IPS-20b (cell line): ENCODE measurements at regions not wholly inside any gene's neighbourhood (a gene's known extent, or its start where the extent isn't known, plus 50 kb on each side); places are given as distances from the start of the nearest gene placed in this dataset.

Experiments
- H3K27ac ChIP-seq: one replicate; pipeline ENCODE4 v1.5.1; 2013; ENCODE audit warnings: low read length
- H3K27me3 ChIP-seq: 2 replicates; pipeline ENCODE4 v1.6.1; 2013; ENCODE audit warnings: mild to moderate bottlenecking, low read length, inconsistent platforms; ENCODE audit not compliant: insufficient read depth
- H3K36me3 ChIP-seq: 2 replicates; pipeline ENCODE4 v1.6.1; 2013; ENCODE audit warnings: low read depth, mild to moderate bottlenecking, inconsistent platforms, low read length, moderate library complexity; ENCODE audit not compliant: insufficient read depth
- H3K4me1 ChIP-seq: 2 replicates; pipeline ENCODE4 v1.6.1; 2013; ENCODE audit warnings: mild to moderate bottlenecking, control low read depth, inconsistent platforms, low read length, moderate library complexity; ENCODE audit not compliant: insufficient read depth
- H3K4me3 ChIP-seq: 2 replicates; pipeline ENCODE4 v1.5.1; 2013; ENCODE audit warnings: mild to moderate bottlenecking, low read length, inconsistent platforms
- H3K9ac ChIP-seq: 2 replicates; pipeline ENCODE4 v1.6.1; 2013; ENCODE audit warnings: low read depth, mild to moderate bottlenecking, inconsistent platforms, low read length, moderate library complexity
- H3K9me3 ChIP-seq: 2 replicates; pipeline ENCODE4 v1.6.1; 2013; ENCODE audit warnings: mild to moderate bottlenecking, low read depth, low read length, inconsistent platforms; ENCODE audit not compliant: insufficient read depth

- Histone ChIP-seq H3K9ac (no peak overlapping the region), H3K36me3 (no peaks in the 10 kb centered on the region), H3K9me3 (no peaks in the 10 kb centered on the region), H3K27ac (no peak overlapping the region), H3K4me1 (no peaks in the 10 kb centered on the region), H3K4me3 (no peak overlapping the region), H3K27me3 (peaks cover 5% of the 10 kb centered on the region; the same call in 1 of the 2 replicates)
Observed at GRCh38 chr20:56868746-56869145, 239.6 kb downstream of the TFAP2C start.

DNA sequence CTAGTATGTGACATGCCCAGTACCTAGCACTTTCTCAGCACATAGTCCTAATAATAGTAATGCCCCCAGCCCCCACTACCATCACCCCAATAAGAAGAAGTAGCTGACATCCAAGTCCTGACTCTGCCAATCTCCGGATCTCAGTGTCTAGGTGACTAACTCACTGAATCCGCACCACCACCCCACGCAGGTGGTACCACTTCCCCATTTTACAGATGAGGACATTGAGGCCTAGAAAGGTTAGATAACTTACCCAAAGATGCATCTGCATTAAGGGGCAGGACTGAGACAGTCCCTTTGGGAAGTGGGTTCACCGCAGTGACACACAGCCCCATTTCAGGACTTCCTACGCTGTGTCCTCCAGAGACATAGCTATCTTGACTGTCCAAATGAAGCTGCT lies 241.2 kb downstream of the TFAP2C start:
- Histone ChIP-seq H3K27ac (no peak overlapping the region), H3K4me1 (no peaks in the 10 kb centered on the region), H3K9me3 (no peaks in the 10 kb centered on the region), H3K9ac (no peak overlapping the region), H3K36me3 (no peaks in the 10 kb centered on the region), H3K27me3 (peaks cover 5% of the 10 kb centered on the region; the same call in 1 of the 2 replicates), H3K4me3 (no peak overlapping the region)

DNA sequence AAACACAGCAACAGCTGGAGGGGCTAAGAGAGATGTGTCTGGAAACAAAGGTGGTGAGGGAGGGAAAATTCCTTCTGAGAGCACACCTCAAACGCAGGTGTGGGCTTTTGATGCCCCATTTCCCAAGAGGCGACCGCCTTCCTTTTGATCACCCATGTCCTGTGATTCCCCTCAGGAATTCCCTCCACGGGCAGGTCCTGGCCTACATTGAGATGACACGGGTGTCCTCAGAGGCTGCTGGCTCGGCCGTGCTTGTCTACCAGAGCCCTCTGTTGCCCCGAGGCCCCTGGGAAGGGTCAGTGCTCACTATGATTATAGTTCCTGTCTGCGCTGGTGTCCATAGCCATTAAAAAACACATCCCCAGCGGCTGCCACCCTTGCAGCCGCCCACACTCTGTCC lies 242.6 kb downstream of the TFAP2C start:
- Histone ChIP-seq H3K27ac (no peak overlapping the region), H3K36me3 (no peaks in the 10 kb centered on the region), H3K4me1 (no peaks in the 10 kb centered on the region), H3K27me3 (peaks cover 5% of the 10 kb centered on the region; the same call in 1 of the 2 replicates), H3K9me3 (no peaks in the 10 kb centered on the region), H3K4me3 (no peak overlapping the region), H3K9ac (no peak overlapping the region)

DNA sequence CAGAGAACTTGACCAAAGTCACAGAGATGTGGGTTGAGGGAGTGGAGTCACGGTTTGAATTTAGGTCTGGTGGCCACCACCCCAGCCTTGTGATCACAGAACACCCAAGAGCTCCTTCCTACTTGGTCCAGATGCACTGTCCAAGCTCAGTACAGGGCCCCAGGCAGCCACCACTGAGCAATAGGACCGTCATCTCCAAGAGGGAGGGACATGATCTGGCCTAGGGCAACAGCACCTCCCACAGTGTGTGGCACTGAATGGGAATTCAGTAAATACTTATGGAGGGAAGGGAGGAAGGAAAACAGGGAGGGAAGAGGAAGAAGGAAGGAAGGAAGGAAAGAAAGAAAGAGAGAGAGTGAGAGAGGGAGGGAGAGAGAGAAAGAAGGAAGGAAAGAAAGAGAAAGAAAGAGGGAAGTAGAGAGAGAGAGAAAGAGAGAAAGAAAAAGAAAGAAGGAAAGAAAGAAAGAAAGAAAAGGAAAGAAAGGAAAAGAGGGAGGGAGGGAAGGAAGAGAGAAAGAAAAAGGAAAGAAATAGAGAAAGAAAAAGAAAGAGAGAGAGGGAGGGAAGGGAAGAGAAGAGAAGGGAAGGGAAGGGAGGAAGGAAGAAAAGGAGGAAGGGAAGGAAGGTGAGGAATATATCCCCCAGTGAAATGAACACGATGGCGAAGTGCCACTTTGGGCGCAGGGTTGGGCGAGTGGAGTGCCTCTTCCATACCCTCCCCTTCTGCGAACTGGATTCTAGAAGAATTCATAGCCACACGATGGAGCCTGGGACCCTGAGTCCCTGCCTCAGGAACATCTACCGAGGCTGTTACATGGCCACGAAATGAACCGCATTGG lies 243.7 kb downstream of the TFAP2C start:
- Histone ChIP-seq H3K4me1 (no peaks in the 10 kb centered on the region), H3K36me3 (no peaks in the 10 kb centered on the region), H3K27me3 (peaks cover 5% of the 10 kb centered on the region; the same call in 1 of the 2 replicates), H3K4me3 (no peak overlapping the region), H3K9ac (no peak overlapping the region), H3K9me3 (no peaks in the 10 kb centered on the region), H3K27ac (no peak overlapping the region)

DNA sequence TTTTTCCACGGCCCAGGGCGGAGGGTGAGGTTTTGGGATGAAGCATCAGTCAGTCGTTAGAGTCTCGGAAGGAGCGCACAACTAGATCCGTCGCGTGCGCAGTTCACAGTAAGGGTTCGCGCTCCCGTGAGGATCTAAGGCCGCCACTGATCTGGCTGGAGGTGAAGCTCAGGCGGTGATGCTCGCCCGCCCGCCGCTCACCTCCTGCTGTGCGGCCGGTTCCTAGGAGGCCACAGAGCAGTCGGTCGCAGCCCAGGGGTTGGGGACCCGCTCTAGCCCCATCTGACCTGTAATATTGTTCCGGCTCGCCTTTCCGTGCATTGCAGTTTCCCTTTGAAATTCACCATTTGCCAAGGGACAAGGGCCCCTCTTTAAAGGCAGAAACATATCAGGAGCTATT lies 244.7 kb downstream of the TFAP2C start:
- Histone ChIP-seq H3K27ac (no peak overlapping the region), H3K27me3 (peaks cover 5% of the 10 kb centered on the region; the same call in 1 of the 2 replicates), H3K9ac (no peak overlapping the region), H3K4me1 (no peaks in the 10 kb centered on the region), H3K9me3 (no peaks in the 10 kb centered on the region), H3K4me3 (no peak overlapping the region), H3K36me3 (no peaks in the 10 kb centered on the region)

- Histone ChIP-seq H3K36me3 (no peaks in the 10 kb centered on the region), H3K4me1 (no peaks in the 10 kb centered on the region), H3K27me3 (peaks cover 5% of the 10 kb centered on the region; the same call in 1 of the 2 replicates), H3K9ac (no peak overlapping the region), H3K4me3 (no peak overlapping the region), H3K9me3 (no peaks in the 10 kb centered on the region), H3K27ac (no peak overlapping the region)
Observed at GRCh38 chr20:56875052-56875659, 246.1 kb downstream of the TFAP2C start.

GRCh38 chr20:56875803-56876202 lies 246.7 kb downstream of the TFAP2C start:
- no peaks in the 10 kb centered on the region for H3K9me3 ChIP-seq
- no peak overlapping the region for H3K27ac ChIP-seq
- peaks cover 5% of the 10 kb centered on the region; the same call in 1 of the 2 replicates for H3K27me3 ChIP-seq
- H3K4me3 ChIP-seq = no peak overlapping the region
- no peaks in the 10 kb centered on the region for H3K36me3 ChIP-seq
- H3K9ac ChIP-seq = no peak overlapping the region
- no peaks in the 10 kb centered on the region for H3K4me1 ChIP-seq

- H3K36me3 ChIP-seq = no peaks in the 10 kb centered on the region
- no peaks in the 10 kb centered on the region for H3K9me3 ChIP-seq
- no peak overlapping the region for H3K9ac ChIP-seq
Observed at GRCh38 chr20:56885521-56885920, 256.4 kb downstream of the TFAP2C start.

DNA sequence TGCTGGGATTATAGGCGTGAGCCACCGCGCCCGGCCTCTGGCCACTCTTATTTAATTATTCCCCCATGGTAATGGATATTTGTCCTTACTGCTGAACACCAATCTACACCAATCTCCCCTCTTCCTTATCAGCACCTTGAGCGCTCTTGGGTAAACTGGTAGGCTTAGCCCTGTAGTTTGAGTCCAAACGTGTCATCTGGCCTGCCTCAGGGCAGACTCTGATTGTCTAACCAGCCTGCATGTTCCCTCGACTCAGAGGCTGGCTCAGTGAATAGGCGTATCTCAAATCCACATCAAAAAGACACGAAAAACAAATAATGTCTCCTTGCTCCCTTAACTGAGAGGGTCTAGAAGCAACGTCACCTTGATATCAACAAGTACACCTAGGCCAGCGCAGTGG lies 260.9 kb downstream of the TFAP2C start:
- no peaks in the 10 kb centered on the region for H3K9me3 ChIP-seq
- H3K27me3 ChIP-seq = no peaks in the 10 kb centered on the region
- H3K4me3 ChIP-seq = no peak overlapping the region
- no peak overlapping the region for H3K9ac ChIP-seq
- no peak overlapping the region for H3K27ac ChIP-seq
- H3K4me1 ChIP-seq = 0 out of 2 replicates have a peak, but pooled peaks cover 5% of the 10 kb centered on the region
- H3K36me3 ChIP-seq = no peaks in the 10 kb centered on the region

More at GRCh38 chr20:56885521-56885920, 256.4 kb downstream of the TFAP2C start:
- H3K27ac ChIP-seq = no peak overlapping the region
- H3K4me1 ChIP-seq = no peaks in the 10 kb centered on the region
- no peaks in the 10 kb centered on the region for H3K27me3 ChIP-seq
- no peak overlapping the region for H3K4me3 ChIP-seq

DNA sequence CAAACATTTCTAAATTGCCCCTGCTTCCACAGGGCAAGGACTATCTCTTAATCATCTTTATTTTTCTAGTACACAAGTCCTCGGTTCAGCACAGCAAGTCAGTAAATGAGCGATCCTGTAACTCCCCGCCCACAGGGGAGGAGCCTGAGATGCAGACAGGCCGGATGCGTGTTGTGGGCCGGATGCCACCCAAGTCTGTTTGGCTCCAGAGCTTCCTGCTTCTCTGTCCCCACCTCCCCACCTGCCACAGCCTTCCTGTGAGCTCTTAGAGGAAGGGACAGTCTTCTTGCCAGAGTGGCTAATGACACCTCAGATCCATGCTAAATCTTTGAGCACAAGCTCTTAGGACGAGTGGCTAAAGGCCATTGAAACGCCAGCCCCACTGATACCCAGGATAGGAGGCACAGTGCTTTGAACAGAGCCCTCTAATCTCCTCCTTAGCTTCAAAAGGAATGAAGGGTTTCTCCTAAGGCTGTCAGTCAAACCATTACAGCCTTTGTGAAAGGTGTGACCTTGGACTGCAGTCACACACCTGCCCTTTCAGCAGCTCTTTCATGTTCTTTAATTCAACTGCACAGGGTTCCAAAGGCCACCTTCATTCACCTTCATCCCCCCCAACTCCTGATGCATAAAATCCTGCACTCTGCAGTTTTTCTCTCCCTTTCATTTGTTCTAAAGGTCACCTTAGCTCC lies 264.3 kb downstream of the TFAP2C start:
- Histone ChIP-seq H3K27me3 (no peaks in the 10 kb centered on the region; the same call in 1 of the 2 replicates), H3K4me3 (no peak overlapping the region), H3K36me3 (no peaks in the 10 kb centered on the region), H3K9me3 (no peaks in the 10 kb centered on the region), H3K27ac (no peak overlapping the region), H3K4me1 (peaks cover 18% of the 10 kb centered on the region; the same call in 1 of the 2 replicates), H3K9ac (no peak overlapping the region)

DNA sequence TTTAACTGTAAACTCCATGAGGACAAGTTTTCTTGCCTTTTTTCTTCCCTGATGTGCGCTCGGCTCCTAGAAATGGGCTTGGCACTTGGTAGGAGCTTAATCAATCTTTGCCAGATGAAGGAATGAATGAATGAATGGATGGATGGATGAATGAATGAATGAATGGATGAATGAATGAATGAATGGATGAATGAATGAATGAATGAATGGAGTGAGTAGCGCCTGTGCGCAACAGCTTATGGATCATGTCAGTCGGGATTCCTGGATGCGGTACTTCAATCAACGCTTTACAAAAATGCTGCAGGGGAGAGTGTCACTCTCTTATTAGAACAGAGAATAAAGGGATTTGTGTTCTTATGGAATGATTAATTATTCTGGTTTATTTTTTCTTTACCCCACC lies 267.3 kb downstream of the TFAP2C start:
- H3K4me1 ChIP-seq = peaks cover 21% of the 10 kb centered on the region; the same call in 1 of the 2 replicates
- no peak overlapping the region for H3K27ac ChIP-seq
- peaks cover 3% of the 10 kb centered on the region; the same call in 1 of the 2 replicates for H3K27me3 ChIP-seq
- H3K4me3 ChIP-seq = no peak overlapping the region
- no peaks in the 10 kb centered on the region for H3K36me3 ChIP-seq
- no peaks in the 10 kb centered on the region for H3K9me3 ChIP-seq
- no peak overlapping the region for H3K9ac ChIP-seq
